ENCODE measurements at regions not wholly inside any gene's neighbourhood (a gene's known extent, or its start where the extent isn't known, plus 50 kb on each side); places are given as distances from the start of the nearest gene placed in this dataset.
"Not testable (repeated sequence)": the region's sequence is repeated elsewhere in the genome, so short reads cannot be mapped to it uniquely, and the experiment has no call there.

DNA sequence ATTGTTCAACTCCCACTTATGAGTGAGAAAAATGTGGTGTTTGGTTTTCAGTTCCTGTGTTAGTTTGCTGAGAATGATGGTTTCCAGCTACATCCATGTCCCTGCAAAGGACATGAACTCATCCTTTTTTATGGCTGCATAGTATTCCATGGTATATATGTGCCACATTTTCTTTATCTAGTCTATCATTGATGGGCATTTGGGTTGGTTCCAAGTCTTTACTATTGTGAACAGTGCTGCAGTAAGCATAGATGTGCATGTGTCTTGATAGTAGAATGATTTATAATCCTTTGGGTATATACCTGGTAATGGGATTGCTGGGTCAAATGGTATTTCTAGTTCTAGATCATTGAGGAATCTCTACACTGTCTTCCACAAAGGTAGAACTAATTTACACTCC, 613.0 kb upstream of the MIR17HG start:
- DNase-seq: not testable (repeated sequence)

DNA sequence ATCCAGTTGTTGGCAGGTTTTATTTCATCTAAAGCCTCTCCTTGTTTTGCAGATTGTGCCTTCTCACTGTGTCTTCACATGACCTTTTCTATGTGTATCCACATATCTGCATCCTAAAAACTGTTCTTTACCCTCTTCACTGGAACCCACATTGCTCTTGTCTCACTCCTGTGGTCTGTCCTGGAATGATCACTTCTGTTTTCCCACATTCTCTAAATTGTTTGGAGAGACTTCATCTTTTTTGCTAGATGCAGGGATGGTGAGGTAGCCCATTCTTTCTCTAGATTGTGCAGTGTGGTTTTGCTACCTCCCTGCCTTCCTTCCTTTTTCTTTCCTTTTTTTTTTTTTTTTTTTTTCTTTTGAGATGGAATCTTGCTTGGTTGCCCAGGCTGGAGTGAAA, 608.6 kb upstream of the MIR17HG start:
- DNase-seq: no peak

- no peak for DNase-seq
These were observed 607.4 kb upstream of the MIR17HG start for GRCh38 chr13:90740099-90740498.

GRCh38 chr13:90742381-90742780, 605.1 kb upstream of the MIR17HG start:
- DNase-seq: no peak

- DNase-seq: no peak
These were observed 601.3 kb upstream of the MIR17HG start for GRCh38 chr13:90746230-90746629.

GRCh38 chr13:90750021-90750420, 597.5 kb upstream of the MIR17HG start:
- no peak for DNase-seq

- no peak for DNase-seq
These were observed 596.5 kb upstream of the MIR17HG start for GRCh38 chr13:90751026-90751425.

DNA sequence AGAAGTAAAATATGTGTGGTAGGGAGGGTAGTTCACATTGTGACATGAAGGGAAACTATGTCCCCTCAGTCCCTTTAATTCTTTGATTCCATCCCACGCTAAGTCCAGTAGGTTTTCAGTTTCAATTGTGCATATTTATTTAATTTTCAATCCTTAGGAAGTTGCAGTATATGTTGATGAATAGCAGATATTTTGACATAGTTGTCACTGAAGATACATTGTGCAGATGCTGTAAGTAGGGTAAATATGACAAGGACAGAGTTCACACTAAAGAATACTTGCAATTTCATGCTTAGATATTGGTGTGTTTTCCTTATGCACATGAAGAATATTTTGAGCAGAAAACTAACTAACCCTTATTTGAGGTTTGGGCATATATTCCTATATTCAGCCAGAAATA, 595.4 kb upstream of the MIR17HG start:
- DNase-seq: no peak

GRCh38 chr13:90757127-90757680, 590.3 kb upstream of the MIR17HG start:
- DNase-seq: no peak

GRCh38 chr13:90760639-90761038, 586.8 kb upstream of the MIR17HG start:
- DNase-seq: no peak

DNA sequence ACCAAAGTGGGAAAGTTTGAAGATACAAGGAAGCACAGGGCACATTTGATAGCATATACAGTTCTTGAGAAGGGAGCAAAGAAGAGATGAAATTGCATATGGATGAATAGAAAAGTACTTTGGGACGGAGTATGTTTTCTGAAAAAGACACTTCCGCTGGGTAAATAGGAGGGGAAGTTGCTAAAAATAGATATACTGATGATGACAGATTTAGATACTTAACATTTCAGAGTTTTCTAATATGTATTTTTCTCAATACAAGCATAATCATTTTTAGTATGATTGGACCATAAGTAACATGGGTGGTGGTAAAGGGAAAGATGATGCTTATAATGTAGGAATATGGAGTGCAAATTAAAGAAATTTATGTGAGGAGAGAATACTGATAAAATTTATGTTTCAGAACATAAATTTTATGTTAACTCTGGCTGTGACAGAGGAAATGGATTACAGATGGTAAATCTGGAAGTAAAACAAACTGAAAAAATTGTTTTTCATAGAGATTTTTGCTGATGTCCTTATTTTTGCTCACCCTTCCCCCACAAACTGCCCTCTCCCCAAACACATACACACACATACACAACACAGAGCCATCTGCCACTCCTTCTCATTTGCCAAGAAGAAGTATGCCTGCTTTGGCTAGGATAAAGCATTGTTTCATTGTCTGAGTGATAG, 583.9 kb upstream of the MIR17HG start:
- no peak for DNase-seq

- DNase-seq: no peak
These were observed 581.0 kb upstream of the MIR17HG start for GRCh38 chr13:90766386-90766902.

- no peak for DNase-seq
These were observed 579.4 kb upstream of the MIR17HG start for GRCh38 chr13:90768116-90768515.

- DNase-seq: no peak
These were observed 578.1 kb upstream of the MIR17HG start for GRCh38 chr13:90769387-90769786.

DNA sequence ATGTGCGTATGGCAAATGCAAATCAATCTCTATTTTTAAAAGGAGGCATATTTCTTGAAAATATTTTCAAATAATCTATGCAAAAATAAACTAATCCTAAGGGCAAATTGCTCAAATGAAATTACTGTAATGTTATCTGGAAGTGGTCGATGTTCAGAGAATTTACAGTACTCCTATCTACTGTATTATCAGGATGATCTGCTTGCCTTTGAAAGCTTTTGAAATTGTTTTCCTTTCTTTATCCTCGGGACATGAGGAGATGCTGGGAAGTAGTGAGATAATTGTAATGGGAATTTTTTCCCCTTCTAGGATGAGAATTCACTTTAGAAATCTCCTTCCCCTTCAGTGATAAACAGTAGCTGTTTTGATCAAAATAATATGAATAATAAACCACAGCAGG, 577.2 kb upstream of the MIR17HG start:
- DNase-seq: no peak

DNA sequence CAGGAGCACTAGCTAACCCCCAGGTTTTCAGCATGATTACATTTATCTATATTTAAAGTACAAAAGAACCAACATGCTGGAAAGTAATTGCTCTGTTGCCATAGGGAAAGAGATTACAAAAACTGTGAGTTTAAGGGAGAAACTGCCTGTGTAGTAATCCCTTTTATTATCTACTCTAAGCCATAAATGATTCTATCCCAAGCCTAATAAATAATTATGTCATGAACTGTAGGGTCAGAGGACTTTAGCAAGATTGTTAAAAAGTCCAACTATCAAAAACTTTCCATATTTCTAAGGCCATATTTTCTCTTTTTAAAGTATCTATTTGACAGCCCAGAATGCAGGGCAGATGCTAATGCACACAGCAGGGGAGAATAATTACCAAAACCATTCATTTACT, 573.8 kb upstream of the MIR17HG start:
- DNase-seq: no peak

GRCh38 chr13:90776051-90776748, 571.3 kb upstream of the MIR17HG start:
- DNase-seq: no peak

DNA sequence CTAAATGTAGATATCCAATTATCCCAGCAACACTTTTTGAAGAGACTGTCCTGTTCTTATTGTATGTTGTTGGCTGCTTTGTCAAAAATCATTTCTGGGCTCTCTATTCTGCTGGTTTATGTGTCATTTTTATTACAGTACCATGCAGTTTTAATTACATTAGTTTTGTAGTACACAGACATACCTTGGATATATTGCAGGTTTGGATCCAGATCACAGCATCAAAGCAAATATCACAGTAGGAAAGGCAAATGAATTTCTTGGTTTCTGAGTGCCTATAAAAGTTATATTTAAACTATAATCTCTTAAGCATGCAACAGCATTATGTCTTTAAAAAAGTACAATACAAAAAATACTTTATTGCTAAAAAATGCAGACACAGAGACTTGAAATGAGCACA, 564.2 kb upstream of the MIR17HG start:
- DNase-seq: no peak

DNA sequence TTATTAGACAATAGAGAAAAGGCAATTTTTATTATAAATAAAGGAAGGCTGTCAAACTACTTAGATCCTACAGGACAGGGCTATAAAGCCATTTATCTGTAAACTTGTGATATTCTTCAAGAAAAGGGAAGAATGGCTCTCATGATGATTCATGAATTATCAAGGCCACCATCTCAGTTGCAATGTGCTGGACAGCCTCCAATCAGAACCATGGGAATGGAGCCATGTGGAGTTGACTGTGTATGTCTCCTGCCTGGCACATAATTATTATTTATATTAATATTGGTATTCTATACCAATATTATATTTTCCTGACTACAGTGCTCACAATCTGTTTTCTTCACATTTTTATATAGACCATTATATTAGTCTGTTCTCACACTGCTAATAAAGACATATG, 560.5 kb upstream of the MIR17HG start:
- no peak for DNase-seq

- DNase-seq: no peak
These were observed 555.2 kb upstream of the MIR17HG start for GRCh38 chr13:90792335-90792734.

GRCh38 chr13:90793261-90793820, 554.1 kb upstream of the MIR17HG start:
- no peak for DNase-seq

GRCh38 chr13:90796474-90796873, 551.0 kb upstream of the MIR17HG start:
- DNase-seq: no peak

GRCh38 chr13:90797335-90797734, 550.2 kb upstream of the MIR17HG start:
- DNase-seq: no peak

DNA sequence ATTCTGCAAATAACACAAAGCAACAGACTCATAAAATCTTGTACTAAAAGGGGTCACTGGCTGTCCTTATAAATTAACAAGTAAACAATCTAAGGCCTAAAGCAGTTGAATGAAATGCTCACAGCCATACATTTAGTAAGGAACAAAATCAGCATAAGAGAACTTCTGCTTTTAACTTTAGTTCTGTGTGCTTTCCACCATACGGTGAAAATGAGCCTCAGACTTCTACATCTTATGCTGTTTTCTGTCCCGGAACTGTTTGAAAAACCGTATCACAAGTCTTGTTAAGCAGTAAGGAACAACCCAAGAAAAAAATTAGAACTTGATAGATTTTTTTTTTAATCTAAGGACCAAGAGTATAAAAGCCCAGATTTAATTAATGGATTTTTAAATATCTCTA, 549.1 kb upstream of the MIR17HG start:
- no peak for DNase-seq

All from HCEC 1CT (cell line).